Mesothelial cell of epicardium (in vitro differentiated cells): ENCODE measurements at regions not wholly inside any gene's neighbourhood (a gene's known extent, or its start where the extent isn't known, plus 50 kb on each side); places are given as distances from the start of the nearest gene placed in this dataset.

Experiments used
- DNase-seq, 2 experiments: peaks; one replicate each; pipeline ENCODE4 v3.0.0; 2021; ENCODE audit warnings: low spot score in 2 of 2; ENCODE audit not compliant: unreplicated experiment in 2 of 2
- H3K27ac Mint-ChIP-seq: 2 replicates; pipeline ENCODE4 v1.8.0; 2021; ENCODE audit warnings: mixed read lengths
- H3K27me3 Mint-ChIP-seq: 2 replicates; pipeline ENCODE4 v1.8.0; 2021; ENCODE audit warnings: low read depth, mixed read lengths
- H3K36me3 Mint-ChIP-seq: 2 replicates; pipeline ENCODE4 v1.8.0; 2021; ENCODE audit warnings: mixed read lengths
- H3K4me1 Mint-ChIP-seq: 2 replicates; pipeline ENCODE4 v1.8.0; 2021; ENCODE audit warnings: mixed read lengths
- H3K4me3 Mint-ChIP-seq: 2 replicates; pipeline ENCODE4 v1.8.0; 2021; ENCODE audit warnings: mild to moderate bottlenecking, moderate library complexity, mixed read lengths
- H3K9me3 Mint-ChIP-seq: 2 replicates; pipeline ENCODE4 v1.8.0; 2021; ENCODE audit warnings: mixed read lengths
- TF ChIP-seq, protein P1 (sequence below): fragments of 200-600 bp; sonication (generic); IDR thresholded peaks from one replicate; pipeline ENCODE4 v1.5.0; 2021; ENCODE audit warnings: antibody characterized with exemption; ENCODE audit not compliant: unreplicated experiment

DNA sequence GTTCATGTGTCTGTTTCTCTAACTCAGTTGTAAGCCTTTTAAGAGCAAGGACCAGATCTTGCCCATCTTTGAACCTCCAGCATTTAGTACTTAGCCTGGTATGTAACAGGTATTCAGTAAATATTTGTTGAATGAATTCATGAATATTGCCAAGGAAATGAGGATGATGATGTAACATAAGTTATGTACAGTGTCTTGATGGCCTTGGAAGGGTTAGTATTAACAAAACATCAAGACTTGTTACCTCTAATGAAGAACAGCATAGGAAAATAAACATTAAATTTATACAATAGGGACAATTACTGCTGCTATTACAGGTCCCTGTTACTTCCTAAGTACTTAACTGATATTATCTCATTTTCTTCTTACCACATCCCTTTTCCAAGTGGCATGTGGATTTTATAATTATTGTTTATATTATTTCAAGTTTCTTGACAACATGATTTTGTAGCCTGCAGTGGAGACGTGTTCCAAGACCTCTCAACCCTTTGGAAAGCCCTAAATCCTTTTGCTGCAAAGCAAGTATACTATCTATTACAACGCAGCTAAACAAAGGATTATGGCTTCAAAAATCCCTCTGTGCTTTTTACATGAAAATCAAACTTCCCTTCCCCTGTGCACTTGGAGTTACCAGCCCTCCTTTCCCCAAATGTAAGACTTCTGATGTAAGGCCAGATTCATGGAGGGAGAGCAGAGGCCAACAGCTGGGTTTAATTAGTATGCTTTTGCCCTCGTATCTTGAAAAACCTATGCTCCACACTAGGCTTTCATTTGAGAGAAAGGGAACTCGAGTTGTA is 77.4 kb upstream of the SMIM36 start:
- Mint-ChIP-seq H3K36me3 (no peaks in the 10 kb centered on the region), H3K9me3 (peaks cover 13% of the 10 kb centered on the region), H3K4me3 (no peak overlapping the region), H3K27me3 (no peaks in the 10 kb centered on the region), H3K27ac (peak overlapping the region; percentile 74), H3K4me1 (peaks cover 27% of the 10 kb centered on the region)
- DNase-seq: no peak
- TF ChIP-seq, protein P1, sequence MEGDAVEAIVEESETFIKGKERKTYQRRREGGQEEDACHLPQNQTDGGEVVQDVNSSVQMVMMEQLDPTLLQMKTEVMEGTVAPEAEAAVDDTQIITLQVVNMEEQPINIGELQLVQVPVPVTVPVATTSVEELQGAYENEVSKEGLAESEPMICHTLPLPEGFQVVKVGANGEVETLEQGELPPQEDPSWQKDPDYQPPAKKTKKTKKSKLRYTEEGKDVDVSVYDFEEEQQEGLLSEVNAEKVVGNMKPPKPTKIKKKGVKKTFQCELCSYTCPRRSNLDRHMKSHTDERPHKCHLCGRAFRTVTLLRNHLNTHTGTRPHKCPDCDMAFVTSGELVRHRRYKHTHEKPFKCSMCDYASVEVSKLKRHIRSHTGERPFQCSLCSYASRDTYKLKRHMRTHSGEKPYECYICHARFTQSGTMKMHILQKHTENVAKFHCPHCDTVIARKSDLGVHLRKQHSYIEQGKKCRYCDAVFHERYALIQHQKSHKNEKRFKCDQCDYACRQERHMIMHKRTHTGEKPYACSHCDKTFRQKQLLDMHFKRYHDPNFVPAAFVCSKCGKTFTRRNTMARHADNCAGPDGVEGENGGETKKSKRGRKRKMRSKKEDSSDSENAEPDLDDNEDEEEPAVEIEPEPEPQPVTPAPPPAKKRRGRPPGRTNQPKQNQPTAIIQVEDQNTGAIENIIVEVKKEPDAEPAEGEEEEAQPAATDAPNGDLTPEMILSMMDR: no peak

DNA sequence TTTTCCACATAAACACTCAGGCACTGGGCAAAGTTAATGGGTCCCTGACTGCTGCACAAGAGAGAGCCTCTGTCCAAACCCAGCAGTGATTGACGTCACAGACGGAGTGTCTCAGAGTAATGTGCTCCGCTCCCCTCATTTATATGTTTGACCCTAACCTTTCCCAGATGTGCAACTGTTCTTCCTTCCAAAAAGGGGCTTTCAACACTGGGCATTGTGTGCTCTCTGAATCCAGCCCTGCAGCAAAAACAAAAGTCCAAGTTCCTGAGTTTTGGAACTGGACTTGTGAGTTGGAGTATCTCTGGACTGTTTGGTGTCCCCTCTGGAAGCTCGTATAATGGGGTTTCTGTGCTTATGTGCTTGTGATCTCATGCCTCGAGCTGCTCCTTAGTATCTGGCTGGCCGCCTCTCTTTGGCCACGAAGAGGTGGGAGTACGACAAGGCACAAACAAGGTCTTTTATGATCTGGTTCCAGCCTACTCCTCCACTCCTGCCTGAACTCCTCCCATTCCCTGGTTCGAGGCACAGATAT is 76.4 kb upstream of the SMIM36 start:
- peaks cover 27% of the 10 kb centered on the region for H3K4me1 Mint-ChIP-seq
- H3K27me3 Mint-ChIP-seq: no peaks in the 10 kb centered on the region
- TF ChIP-seq, protein P1: no peak
- H3K4me3 Mint-ChIP-seq: no peak overlapping the region
- no peak for DNase-seq
- H3K36me3 Mint-ChIP-seq: no peaks in the 10 kb centered on the region
- H3K9me3 Mint-ChIP-seq: peaks cover 13% of the 10 kb centered on the region
- peak overlapping the region; percentile 74 for H3K27ac Mint-ChIP-seq

DNA sequence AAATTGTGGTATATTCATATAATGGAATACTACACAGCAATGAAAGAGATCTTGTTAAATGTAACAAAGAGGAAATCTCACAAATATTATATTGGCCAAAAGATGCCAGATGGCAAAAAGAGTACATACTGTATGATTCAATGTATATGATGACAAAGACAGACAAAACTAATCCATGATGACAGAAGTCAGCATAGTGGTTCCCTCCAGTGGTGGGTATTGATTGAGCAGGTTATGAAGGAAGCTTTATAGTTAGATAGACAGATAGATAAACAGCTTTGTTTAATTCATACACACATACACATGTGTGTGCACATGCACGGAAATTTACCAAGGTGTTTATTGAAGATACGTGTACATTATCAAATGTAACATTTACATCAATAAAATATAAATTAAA is 74.4 kb upstream of the SMIM36 start:
- DNase-seq: no peak
- Mint-ChIP-seq H3K27me3 (no peaks in the 10 kb centered on the region), H3K36me3 (no peaks in the 10 kb centered on the region), H3K27ac (no peak overlapping the region), H3K4me3 (no peak overlapping the region), H3K4me1 (peaks cover 27% of the 10 kb centered on the region), H3K9me3 (peaks cover 3% of the 10 kb centered on the region)
- TF ChIP-seq, protein P1: no peak

DNA sequence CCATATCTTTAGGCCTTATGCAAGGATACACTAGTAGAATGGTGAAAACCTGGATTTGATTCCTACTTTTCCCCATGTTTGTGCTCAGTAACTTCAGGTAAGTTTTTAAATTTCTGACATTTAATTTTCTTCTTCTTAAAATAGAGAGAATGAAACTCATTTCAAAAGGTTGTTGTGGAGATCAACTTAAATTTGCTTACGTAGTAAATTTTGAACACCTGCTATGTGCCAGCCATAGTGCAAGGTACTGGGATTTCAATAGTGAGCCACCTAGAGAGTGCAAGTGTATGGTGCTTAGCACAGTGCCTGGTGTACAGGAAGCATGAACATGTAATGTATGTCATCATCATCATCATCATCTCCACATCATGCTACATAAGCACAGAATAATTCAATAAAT is 73.6 kb upstream of the SMIM36 start:
- Mint-ChIP-seq H3K4me3 (no peak overlapping the region), H3K36me3 (no peaks in the 10 kb centered on the region), H3K27me3 (no peaks in the 10 kb centered on the region), H3K9me3 (no peaks in the 10 kb centered on the region), H3K4me1 (peaks cover 24% of the 10 kb centered on the region), H3K27ac (no peak overlapping the region)
- DNase-seq: no peak
- TF ChIP-seq, protein P1: no peak

DNA sequence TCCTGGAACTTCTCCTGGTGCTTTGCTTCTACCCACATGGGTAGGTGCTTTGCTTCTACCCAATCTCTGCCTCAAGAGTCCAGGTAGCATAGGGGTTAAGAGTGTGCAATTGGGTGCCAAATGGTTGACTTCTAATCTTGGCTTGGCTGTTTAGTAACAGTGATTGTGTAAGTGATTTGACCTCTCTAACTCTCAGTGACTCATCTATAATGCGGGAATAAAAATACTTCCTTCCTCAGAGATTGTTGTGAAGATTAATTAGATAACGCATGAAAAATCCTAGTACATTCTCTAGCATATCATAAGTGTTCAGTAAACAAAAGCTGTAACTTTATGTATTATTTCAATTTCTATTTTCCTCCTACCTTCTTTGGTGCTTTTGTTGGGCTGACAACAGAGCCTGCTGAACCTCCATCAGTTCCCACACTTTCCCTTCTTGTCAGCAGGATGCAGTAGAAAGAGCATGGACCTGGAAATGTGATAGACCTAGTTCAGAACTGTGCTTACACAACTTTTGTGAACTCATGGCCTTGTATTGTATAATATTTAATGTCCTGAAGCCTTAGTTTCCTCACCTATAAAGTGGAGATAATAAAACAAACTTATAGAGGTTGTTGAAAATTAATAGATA is 72.9 kb upstream of the SMIM36 start:
- H3K4me3 Mint-ChIP-seq: no peak overlapping the region
- DNase-seq: no peak
- no peak overlapping the region for H3K27ac Mint-ChIP-seq
- H3K4me1 Mint-ChIP-seq: peaks cover 19% of the 10 kb centered on the region
- no peaks in the 10 kb centered on the region for H3K36me3 Mint-ChIP-seq
- H3K9me3 Mint-ChIP-seq: no peaks in the 10 kb centered on the region
- TF ChIP-seq, protein P1: no peak
- no peaks in the 10 kb centered on the region for H3K27me3 Mint-ChIP-seq
